Neural progenitor cell (in vitro differentiated cells): ENCODE measurements at regions not wholly inside any gene's neighbourhood (a gene's known extent, or its start where the extent isn't known, plus 50 kb on each side); places are given as distances from the start of the nearest gene placed in this dataset.

Experiments used
- CTCF ChIP-seq: fragments of 200-600 bp; sonication (generic); IDR thresholded peaks from 2 replicates; pipeline ENCODE4 v1.5.1; 2017; ENCODE audit warnings: antibody characterized with exemption, mild to moderate bottlenecking
- EZH2 ChIP-seq: fragments of 200-600 bp; sonication (generic); IDR thresholded peaks from 2 replicates; pipeline ENCODE4 v1.6.1; 2017; ENCODE audit warnings: antibody characterized with exemption, mild to moderate bottlenecking, moderate library complexity
- EZH2phosphoT487 ChIP-seq: fragments of 200-600 bp; sonication (generic); IDR thresholded peaks from 2 replicates; pipeline ENCODE4 v1.6.1; 2017; ENCODE audit warnings: antibody characterized with exemption

- TF ChIP-seq CTCF: no peak
- no peak for TF ChIP-seq EZH2
- no peak for TF ChIP-seq EZH2phosphoT487
Measured at GRCh38 chr5:155418960-155419579, 405.5 kb downstream of the KIF4B start.
